ENCODE measurements at regions not wholly inside any gene's neighbourhood (a gene's known extent, or its start where the extent isn't known, plus 50 kb on each side); places are given as distances from the start of the nearest gene placed in this dataset.

DNA sequence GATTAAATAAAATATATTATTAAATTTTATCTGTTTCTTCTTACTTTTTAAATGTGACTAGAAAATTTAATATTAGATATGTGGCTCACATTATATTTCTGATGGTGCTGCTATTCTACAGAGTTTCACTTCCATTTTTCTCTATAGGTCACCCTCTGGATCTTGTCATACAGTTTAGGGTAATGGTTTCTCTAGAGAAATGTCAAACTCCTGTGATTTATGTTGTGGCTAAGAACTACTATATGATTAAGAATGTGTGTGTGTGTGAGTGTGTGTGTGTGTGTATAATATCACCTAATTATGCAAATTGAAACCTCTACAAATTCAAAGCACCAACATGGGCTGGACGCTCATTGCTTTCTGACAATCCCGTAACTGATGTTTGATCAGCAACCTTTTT is 325.9 kb downstream of the ADAMTS20 start:
- no peak for TF ChIP-seq CTCF (IDR thresholded peaks at IDR 0.05)
- no peak for TF ChIP-seq POLR2A (IDR thresholded peaks at IDR 0.05)
